ENCODE measurements at regions not wholly inside any gene's neighbourhood (a gene's known extent, or its start where the extent isn't known, plus 50 kb on each side); places are given as distances from the start of the nearest gene placed in this dataset.

GRCh38 chr1:30381671-30382365 lies 341.6 kb downstream of the MATN1 start:
- DNase-seq (ENCODE audit: insufficient read length), result no peak
- TF ChIP-seq TAF1 (IDR thresholded peaks at IDR 0.05; ENCODE audit: borderline replicate concordance, low read depth, low read length), result no peak
- no peak for TF ChIP-seq POLR2A (IDR thresholded peaks at IDR 0.05; ENCODE audit: low read depth, low read length)
- no peak for TF ChIP-seq POLR2AphosphoS5 (IDR thresholded peaks at IDR 0.05; ENCODE audit: low read depth, low read length)
- FAIRE-seq, result no peak

- DNase-seq (ENCODE audit: insufficient read length) (no peak), FAIRE-seq (no peak)
- TF ChIP-seq TAF1 (IDR thresholded peaks at IDR 0.05; ENCODE audit: borderline replicate concordance, low read depth, low read length), result no peak
- no peak for TF ChIP-seq POLR2AphosphoS5 (IDR thresholded peaks at IDR 0.05; ENCODE audit: low read depth, low read length)
- no peak for TF ChIP-seq POLR2A (IDR thresholded peaks at IDR 0.05; ENCODE audit: low read depth, low read length)
Observed at GRCh38 chr1:30381266-30381665, 342.1 kb downstream of the MATN1 start.

- no peak for FAIRE-seq
- no peak for DNase-seq (ENCODE audit: insufficient read length)
- TF ChIP-seq POLR2A (IDR thresholded peaks at IDR 0.05; ENCODE audit: low read depth, low read length) (no peak), TAF1 (IDR thresholded peaks at IDR 0.05; ENCODE audit: borderline replicate concordance, low read depth, low read length) (no peak)
Observed at GRCh38 chr1:30380625-30380984, 342.8 kb downstream of the MATN1 start.

- FAIRE-seq, result peak; percentile 50
- TF ChIP-seq POLR2A (IDR thresholded peaks at IDR 0.05; ENCODE audit: low read depth, low read length), result no peak
- no peak for TF ChIP-seq POLR2AphosphoS5 (IDR thresholded peaks at IDR 0.05; ENCODE audit: low read depth, low read length)
- no peak for TF ChIP-seq TAF1 (IDR thresholded peaks at IDR 0.05; ENCODE audit: borderline replicate concordance, low read depth, low read length)
Observed at GRCh38 chr1:30379684-30380624, 343.4 kb downstream of the MATN1 start.

GRCh38 chr1:30378991-30379581 lies 344.3 kb downstream of the MATN1 start:
- TF ChIP-seq POLR2A (IDR thresholded peaks at IDR 0.05; ENCODE audit: low read depth, low read length) (no peak), POLR2AphosphoS5 (IDR thresholded peaks at IDR 0.05; ENCODE audit: low read depth, low read length) (no peak), TAF1 (IDR thresholded peaks at IDR 0.05; ENCODE audit: borderline replicate concordance, low read depth, low read length) (no peak)
- FAIRE-seq (no peak), DNase-seq (ENCODE audit: insufficient read length) (no peak)

More at GRCh38 chr1:30379684-30380624, 343.4 kb downstream of the MATN1 start:
- peak; percentile 74 for DNase-seq (ENCODE audit: insufficient read length)

GRCh38 chr1:30378003-30378596 lies 345.3 kb downstream of the MATN1 start:
- DNase-seq (ENCODE audit: insufficient read length), result no peak
- no peak for FAIRE-seq
- TF ChIP-seq POLR2A (IDR thresholded peaks at IDR 0.05; ENCODE audit: low read depth, low read length) (no peak), TAF1 (IDR thresholded peaks at IDR 0.05; ENCODE audit: borderline replicate concordance, low read depth, low read length) (no peak), POLR2AphosphoS5 (IDR thresholded peaks at IDR 0.05; ENCODE audit: low read depth, low read length) (no peak)

GRCh38 chr1:30377230-30378002 lies 346.0 kb downstream of the MATN1 start:
- FAIRE-seq (no peak), DNase-seq (ENCODE audit: insufficient read length) (no peak)
- no peak for TF ChIP-seq POLR2AphosphoS5 (IDR thresholded peaks at IDR 0.05; ENCODE audit: low read depth, low read length)
- TF ChIP-seq TAF1 (IDR thresholded peaks at IDR 0.05; ENCODE audit: borderline replicate concordance, low read depth, low read length), result no peak
- no peak for TF ChIP-seq POLR2A (IDR thresholded peaks at IDR 0.05; ENCODE audit: low read depth, low read length)

GRCh38 chr1:30376054-30376697 lies 347.2 kb downstream of the MATN1 start:
- FAIRE-seq (no peak), DNase-seq (ENCODE audit: insufficient read length) (no peak)
- TF ChIP-seq POLR2A (IDR thresholded peaks at IDR 0.05; ENCODE audit: low read depth, low read length) (no peak), TAF1 (IDR thresholded peaks at IDR 0.05; ENCODE audit: borderline replicate concordance, low read depth, low read length) (no peak), POLR2AphosphoS5 (IDR thresholded peaks at IDR 0.05; ENCODE audit: low read depth, low read length) (no peak)

- no peak for DNase-seq (ENCODE audit: insufficient read length)
- FAIRE-seq, result no peak
- TF ChIP-seq POLR2AphosphoS5 (IDR thresholded peaks at IDR 0.05; ENCODE audit: low read depth, low read length) (no peak), TAF1 (IDR thresholded peaks at IDR 0.05; ENCODE audit: borderline replicate concordance, low read depth, low read length) (no peak), POLR2A (IDR thresholded peaks at IDR 0.05; ENCODE audit: low read depth, low read length) (no peak)
Observed at GRCh38 chr1:30375156-30375555, 348.2 kb downstream of the MATN1 start.

- DNase-seq (ENCODE audit: insufficient read length) (no peak), FAIRE-seq (no peak)
- TF ChIP-seq TAF1 (IDR thresholded peaks at IDR 0.05; ENCODE audit: borderline replicate concordance, low read depth, low read length), result no peak
- TF ChIP-seq POLR2AphosphoS5 (IDR thresholded peaks at IDR 0.05; ENCODE audit: low read depth, low read length), result no peak
- TF ChIP-seq POLR2A (IDR thresholded peaks at IDR 0.05; ENCODE audit: low read depth, low read length), result no peak
Observed at GRCh38 chr1:30374400-30375070, 348.9 kb downstream of the MATN1 start.
